ENCODE measurements at regions not wholly inside any gene's neighbourhood (a gene's known extent, or its start where the extent isn't known, plus 50 kb on each side); places are given as distances from the start of the nearest gene placed in this dataset.
"Not testable (repeated sequence)": the region's sequence is repeated elsewhere in the genome, so short reads cannot be mapped to it uniquely, and the experiment has no call there.

GRCh38 chr2:63722284-63722683 lies 119.4 kb upstream of the UGP2 start:
- TF ChIP-seq CTCF, POLR2A (IDR thresholded peaks at IDR 0.05): not testable (repeated sequence)

All from uterus (tissue), 2 donors.